ENCODE measurements at regions not wholly inside any gene's neighbourhood (a gene's known extent, or its start where the extent isn't known, plus 50 kb on each side); places are given as distances from the start of the nearest gene placed in this dataset.

DNA sequence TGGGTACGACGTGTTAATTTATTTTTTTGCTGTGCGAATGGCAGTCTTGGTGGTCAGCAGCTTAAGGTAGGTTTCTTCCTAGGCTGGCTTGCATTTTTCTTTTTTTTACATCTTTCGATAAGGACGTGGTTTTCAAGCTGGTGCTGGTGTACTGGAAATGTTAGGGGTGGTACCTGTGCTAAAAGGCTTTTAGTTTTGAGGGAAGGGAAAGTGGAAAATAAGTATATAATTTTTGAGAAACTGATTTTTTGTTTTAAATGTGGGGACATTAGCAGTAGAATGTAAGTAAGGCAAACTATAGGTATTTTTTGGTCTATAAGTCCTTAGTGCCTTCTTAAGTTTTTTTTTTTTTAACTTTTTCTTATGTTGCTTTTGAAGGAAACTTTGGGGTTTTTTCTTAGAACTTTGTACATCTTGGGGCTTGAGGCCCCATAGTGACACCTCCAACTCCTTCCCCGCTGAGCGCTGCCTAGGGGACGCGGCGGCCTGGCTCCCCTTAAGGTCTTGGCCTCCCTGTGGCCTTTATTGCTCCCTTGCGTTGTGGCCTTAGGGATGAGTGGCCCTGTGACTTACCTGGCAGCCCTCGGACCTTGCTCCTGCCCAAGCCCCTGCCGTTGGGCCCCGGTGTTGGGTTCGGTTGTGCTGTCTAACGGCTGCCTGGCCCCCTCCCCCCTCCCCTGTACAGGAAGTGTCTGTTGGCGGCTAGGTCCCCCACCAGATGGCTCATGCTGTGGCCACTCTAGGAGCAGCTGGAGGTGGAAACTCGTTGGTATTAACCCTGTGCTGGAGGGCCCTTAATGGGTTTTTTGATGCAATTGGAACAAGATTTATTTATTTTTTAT lies 88.0 kb upstream of the RPRML start:
- TF ChIP-seq RARB (CRISPR knock-in tag; IDR thresholded peaks at IDR 0.05), result 0 out of 2 replicates have a peak, but pooled peaks have one; percentile 20
- TF ChIP-seq, protein P1, sequence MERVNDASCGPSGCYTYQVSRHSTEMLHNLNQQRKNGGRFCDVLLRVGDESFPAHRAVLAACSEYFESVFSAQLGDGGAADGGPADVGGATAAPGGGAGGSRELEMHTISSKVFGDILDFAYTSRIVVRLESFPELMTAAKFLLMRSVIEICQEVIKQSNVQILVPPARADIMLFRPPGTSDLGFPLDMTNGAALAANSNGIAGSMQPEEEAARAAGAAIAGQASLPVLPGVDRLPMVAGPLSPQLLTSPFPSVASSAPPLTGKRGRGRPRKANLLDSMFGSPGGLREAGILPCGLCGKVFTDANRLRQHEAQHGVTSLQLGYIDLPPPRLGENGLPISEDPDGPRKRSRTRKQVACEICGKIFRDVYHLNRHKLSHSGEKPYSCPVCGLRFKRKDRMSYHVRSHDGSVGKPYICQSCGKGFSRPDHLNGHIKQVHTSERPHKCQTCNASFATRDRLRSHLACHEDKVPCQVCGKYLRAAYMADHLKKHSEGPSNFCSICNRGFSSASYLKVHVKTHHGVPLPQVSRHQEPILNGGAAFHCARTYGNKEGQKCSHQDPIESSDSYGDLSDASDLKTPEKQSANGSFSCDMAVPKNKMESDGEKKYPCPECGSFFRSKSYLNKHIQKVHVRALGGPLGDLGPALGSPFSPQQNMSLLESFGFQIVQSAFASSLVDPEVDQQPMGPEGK (CRISPR knock-in tag; IDR thresholded peaks at IDR 0.05; ENCODE audit: borderline replicate concordance), result peak; percentile 96
- TF ChIP-seq TCF4 (CRISPR knock-in tag; IDR thresholded peaks at IDR 0.05; ENCODE audit: borderline replicate concordance), result peak; percentile 93
- TF ChIP-seq PPARA (CRISPR knock-in tag; IDR thresholded peaks at IDR 0.05; ENCODE audit: borderline replicate concordance), result no peak
- TF ChIP-seq GLIS3 (CRISPR knock-in tag; IDR thresholded peaks at IDR 0.05), result 0 out of 2 replicates have a peak, but pooled peaks have one; percentile 58
- peak; percentile 52; the same call in 1 of the 2 replicates for TF ChIP-seq ZNF8 (CRISPR knock-in tag; IDR thresholded peaks at IDR 0.05)
- TF ChIP-seq ZC3H10 (CRISPR knock-in tag; IDR thresholded peaks at IDR 0.05), result 0 out of 2 replicates have a peak, but pooled peaks have one; percentile 5
- TF ChIP-seq ZFP3 (CRISPR knock-in tag; IDR thresholded peaks at IDR 0.05), result no peak
- TF ChIP-seq TOX (CRISPR knock-in tag; IDR thresholded peaks at IDR 0.05; ENCODE audit: borderline replicate concordance), result no peak
